SU-DHL-6 (cell line): ENCODE measurements at regions not wholly inside any gene's neighbourhood (a gene's known extent, or its start where the extent isn't known, plus 50 kb on each side); places are given as distances from the start of the nearest gene placed in this dataset.

Experiments
- H2AFZ ChIP-seq: fragments of 200-600 bp; sonication (generic); 2 replicates; pipeline ENCODE4 v1.6.1; 2014; ENCODE audit warnings: low read depth, mild to moderate bottlenecking, moderate library complexity, mixed read lengths, antibody characterized with exemption, low read length; ENCODE audit not compliant: severe bottlenecking
- H3F3A ChIP-seq: fragments of 200-600 bp; shearing (Covaris generic); 2 replicates; pipeline ENCODE4 v1.6.0; 2016; ENCODE audit warnings: antibody characterized with exemption, mild to moderate bottlenecking; ENCODE audit not compliant: insufficient read depth
- H3K27ac ChIP-seq: fragments of 200-600 bp; sonication (generic); 2 replicates; pipeline ENCODE4 v1.5.1; 2016; ENCODE audit warnings: low read depth, mild to moderate bottlenecking, low read length, moderate library complexity, mixed read lengths
- H3K27me3 ChIP-seq: fragments of 200-600 bp; sonication (generic), shearing (Covaris generic); 2 replicates; pipeline ENCODE4 v1.6.0; 2014; ENCODE audit warnings: mild to moderate bottlenecking, low read length
- H3K36me3 ChIP-seq: fragments of 200-600 bp; sonication (generic); 2 replicates; pipeline ENCODE4 v1.6.1; 2014; ENCODE audit warnings: mild to moderate bottlenecking, low read length, mixed read lengths
- H3K4me2 ChIP-seq: fragments of 300-600, 200-600 bp; shearing (Covaris generic), sonication (generic); 2 replicates; pipeline ENCODE4 v1.6.0; 2014; ENCODE audit warnings: low read length, low read depth, mild to moderate bottlenecking; ENCODE audit not compliant: poor library complexity, severe bottlenecking
- H3K4me3 ChIP-seq: fragments of 200-600 bp; sonication (generic); 2 replicates; pipeline ENCODE4 v1.5.1; 2014; ENCODE audit warnings: antibody characterized with exemption, low read length, mild to moderate bottlenecking, mixed read lengths; ENCODE audit not compliant: insufficient read depth, poor library complexity, severe bottlenecking
- H3K79me2 ChIP-seq: fragments of 200-600 bp; sonication (generic); 2 replicates; pipeline ENCODE4 v1.6.1; 2014; ENCODE audit warnings: mild to moderate bottlenecking, low read length, moderate library complexity; ENCODE audit not compliant: insufficient read depth
- H3K9ac ChIP-seq: fragments of 200-600 bp; sonication (generic); 2 replicates; pipeline ENCODE4 v1.7.0; 2014; ENCODE audit warnings: mild to moderate bottlenecking, low read length
- H3K9me2 ChIP-seq: fragments of 200-600 bp; sonication (generic); replicated peaks from 2 replicates; pipeline ENCODE4 v1.6.1; 2014; ENCODE audit warnings: low read length; ENCODE audit not compliant: insufficient read depth
- H3K9me3 ChIP-seq: fragments of 200-600 bp; sonication (generic); 2 replicates; pipeline ENCODE4 v1.6.1; 2014; ENCODE audit warnings: low read length, mixed read lengths; ENCODE audit not compliant: insufficient read depth
- H4K20me1 ChIP-seq: fragments of 200-600 bp; sonication (generic); 2 replicates; pipeline ENCODE4 v1.6.1; 2014; ENCODE audit warnings: low read depth, mild to moderate bottlenecking, antibody characterized with exemption, low read length, moderate library complexity, mixed read lengths
- EZH2phosphoT487 ChIP-seq: fragments of 200-600 bp; sonication (generic), shearing (Covaris generic); conservative IDR thresholded peaks from 2 replicates; pipeline ENCODE4 v1.6.1; 2018; ENCODE audit warnings: mild to moderate bottlenecking, antibody characterized with exemption, low read length, moderate library complexity, mixed read lengths
- TF ChIP-seq, protein P1 (sequence below): fragments of 200-600 bp; sonication (generic); IDR thresholded peaks from one replicate; pipeline ENCODE4 v1.5.1; 2017; ENCODE audit warnings: antibody characterized with exemption, mild to moderate bottlenecking, low read length, moderate library complexity; ENCODE audit not compliant: insufficient read depth, poor library complexity, severe bottlenecking

GRCh38 chr2:177326591-177326990 lies 62.1 kb upstream of the NFE2L2 start:
- Histone ChIP-seq H3K9me2 (no peaks in the 10 kb centered on the region), H3K79me2 (no peaks in the 10 kb centered on the region), H3K9ac (no peak overlapping the region), H4K20me1 (no peaks in the 10 kb centered on the region), H3K27ac (no peak overlapping the region), H3K4me2 (no peak overlapping the region), H3K27me3 (no peaks in the 10 kb centered on the region), H3K36me3 (no peaks in the 10 kb centered on the region), H3F3A (no peaks in the 10 kb centered on the region), H2AFZ (no peak overlapping the region), H3K9me3 (no peaks in the 10 kb centered on the region), H3K4me3 (no peak overlapping the region)
- TF ChIP-seq, protein P1, sequence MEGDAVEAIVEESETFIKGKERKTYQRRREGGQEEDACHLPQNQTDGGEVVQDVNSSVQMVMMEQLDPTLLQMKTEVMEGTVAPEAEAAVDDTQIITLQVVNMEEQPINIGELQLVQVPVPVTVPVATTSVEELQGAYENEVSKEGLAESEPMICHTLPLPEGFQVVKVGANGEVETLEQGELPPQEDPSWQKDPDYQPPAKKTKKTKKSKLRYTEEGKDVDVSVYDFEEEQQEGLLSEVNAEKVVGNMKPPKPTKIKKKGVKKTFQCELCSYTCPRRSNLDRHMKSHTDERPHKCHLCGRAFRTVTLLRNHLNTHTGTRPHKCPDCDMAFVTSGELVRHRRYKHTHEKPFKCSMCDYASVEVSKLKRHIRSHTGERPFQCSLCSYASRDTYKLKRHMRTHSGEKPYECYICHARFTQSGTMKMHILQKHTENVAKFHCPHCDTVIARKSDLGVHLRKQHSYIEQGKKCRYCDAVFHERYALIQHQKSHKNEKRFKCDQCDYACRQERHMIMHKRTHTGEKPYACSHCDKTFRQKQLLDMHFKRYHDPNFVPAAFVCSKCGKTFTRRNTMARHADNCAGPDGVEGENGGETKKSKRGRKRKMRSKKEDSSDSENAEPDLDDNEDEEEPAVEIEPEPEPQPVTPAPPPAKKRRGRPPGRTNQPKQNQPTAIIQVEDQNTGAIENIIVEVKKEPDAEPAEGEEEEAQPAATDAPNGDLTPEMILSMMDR, result no peak
- TF ChIP-seq EZH2phosphoT487, result no peak

GRCh38 chr2:177327009-177327408 lies 62.5 kb upstream of the NFE2L2 start:
- Histone ChIP-seq H3K9me3 (no peaks in the 10 kb centered on the region), H3K27me3 (no peaks in the 10 kb centered on the region), H3F3A (no peaks in the 10 kb centered on the region), H3K79me2 (no peaks in the 10 kb centered on the region), H3K36me3 (no peaks in the 10 kb centered on the region), H4K20me1 (no peaks in the 10 kb centered on the region), H3K9ac (no peak overlapping the region), H3K4me2 (no peak overlapping the region), H3K27ac (no peak overlapping the region), H3K9me2 (no peaks in the 10 kb centered on the region), H2AFZ (no peak overlapping the region), H3K4me3 (no peak overlapping the region)
- no peak for TF ChIP-seq EZH2phosphoT487
- TF ChIP-seq, protein P1, result no peak

- no peaks in the 10 kb centered on the region for H4K20me1 ChIP-seq
- H3F3A ChIP-seq, result no peaks in the 10 kb centered on the region
- no peaks in the 10 kb centered on the region for H3K9me3 ChIP-seq
- no peak overlapping the region for H3K9ac ChIP-seq
- no peak for TF ChIP-seq EZH2phosphoT487
- TF ChIP-seq, protein P1, result no peak
- no peaks in the 10 kb centered on the region for H3K79me2 ChIP-seq
- H3K27me3 ChIP-seq, result no peaks in the 10 kb centered on the region
- H3K9me2 ChIP-seq, result no peaks in the 10 kb centered on the region
- no peak overlapping the region for H3K4me2 ChIP-seq
- H3K36me3 ChIP-seq, result no peaks in the 10 kb centered on the region
- no peak overlapping the region for H3K4me3 ChIP-seq
- no peak overlapping the region for H2AFZ ChIP-seq
- H3K27ac ChIP-seq, result no peak overlapping the region
These were observed 63.5 kb upstream of the NFE2L2 start for GRCh38 chr2:177328056-177328455.
